NT2/D1 (cell line): ENCODE measurements at regions not wholly inside any gene's neighbourhood (a gene's known extent, or its start where the extent isn't known, plus 50 kb on each side); places are given as distances from the start of the nearest gene placed in this dataset.
"Not testable (repeated sequence)": the region's sequence is repeated elsewhere in the genome, so short reads cannot be mapped to it uniquely, and the experiment has no call there.

Experiments used
- DNase-seq: peaks from one replicate; pipeline ENCODE4 v3.0.0-alpha.2; 2011; ENCODE audit warnings: low read depth, low spot score
- H3K27me3 ChIP-seq: 2 replicates; pipeline ENCODE4 v1.6.0; 2011; ENCODE audit warnings: mild to moderate bottlenecking; ENCODE audit not compliant: insufficient read length, insufficient read depth
- H3K36me3 ChIP-seq: 2 replicates; pipeline ENCODE4 v1.6.1; 2011; ENCODE audit warnings: mild to moderate bottlenecking, low read length, mixed read lengths; ENCODE audit not compliant: insufficient read depth, insufficient read length
- H3K4me1 ChIP-seq: 2 replicates; pipeline ENCODE4 v1.5.1; 2011; ENCODE audit not compliant: insufficient read depth, insufficient read length
- H3K4me3 ChIP-seq: 2 replicates; pipeline ENCODE4 v1.5.1; 2011; ENCODE audit warnings: low read depth; ENCODE audit not compliant: insufficient read length
- H3K9ac ChIP-seq: 2 replicates; pipeline ENCODE4 v1.6.0; 2011; ENCODE audit warnings: low read depth; ENCODE audit not compliant: insufficient read length
- H3K9me3 ChIP-seq: 2 replicates; pipeline ENCODE4 v1.5.1; 2011; ENCODE audit warnings: mild to moderate bottlenecking, low read length; ENCODE audit not compliant: insufficient read depth
- SUZ12 ChIP-seq: IDR thresholded peaks from 2 replicates; pipeline ENCODE4 v1.6.1; 2011; ENCODE audit not compliant: insufficient read length, insufficient read depth; ENCODE audit errors: extremely low read depth
- YY1 ChIP-seq: IDR thresholded peaks from 2 replicates; pipeline ENCODE4 v1.6.1; 2011; ENCODE audit not compliant: insufficient read length, insufficient read depth
- ZNF274 ChIP-seq: IDR thresholded peaks from 2 replicates; pipeline ENCODE4 v1.6.1; 2011; ENCODE audit warnings: mild to moderate bottlenecking, low read depth, low read length

DNA sequence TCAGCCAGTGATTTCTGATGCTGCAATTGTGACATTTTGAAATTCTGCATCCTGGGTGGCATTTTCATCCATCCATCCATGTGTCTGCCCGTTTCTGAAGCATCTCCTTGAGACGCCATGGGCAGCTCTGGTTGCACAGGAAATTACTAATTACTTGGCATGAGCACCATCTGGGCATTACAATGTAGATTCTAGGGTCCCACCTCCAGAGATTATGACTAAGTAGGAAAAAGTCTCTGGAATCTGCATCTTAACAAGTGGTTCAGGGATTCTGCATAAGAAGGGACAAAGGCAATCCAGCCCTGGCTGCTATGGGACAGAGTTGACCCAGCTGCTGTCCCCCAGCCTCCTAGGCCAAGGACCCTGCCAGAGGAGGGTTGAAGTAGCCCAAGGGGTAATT is 65.3 kb downstream of the CUZD1 start:
- H3K4me3 ChIP-seq: no peak overlapping the region
- DNase-seq: peak; percentile 27

DNA sequence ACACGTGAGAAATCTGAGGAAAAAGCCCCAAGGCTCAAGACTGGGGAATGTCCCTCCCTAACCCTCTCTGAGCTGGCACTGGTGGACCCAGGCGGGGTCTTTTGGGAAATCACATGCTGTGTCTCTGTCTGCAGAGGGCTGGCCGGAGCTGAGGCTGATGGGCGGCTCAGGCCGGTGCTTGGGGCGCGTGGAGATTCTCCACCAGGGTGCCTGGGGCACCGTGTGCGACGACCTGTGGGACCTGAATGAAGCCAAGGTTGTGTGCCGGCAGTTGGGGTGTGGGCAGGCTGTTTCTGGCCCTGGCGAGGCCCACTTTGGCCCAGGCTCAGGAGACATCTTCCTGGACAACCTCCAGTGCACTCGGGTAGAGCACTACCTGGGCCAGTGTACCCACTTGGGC is 65.7 kb downstream of the CUZD1 start:
- H3K27me3 ChIP-seq: no peaks in the 10 kb centered on the region
- H3K9me3 ChIP-seq: peaks cover 7% of the 10 kb centered on the region; the same call in 1 of the 2 replicates
- peaks cover 2% of the 10 kb centered on the region for H3K4me1 ChIP-seq
- no peak overlapping the region for H3K4me3 ChIP-seq
- TF ChIP-seq SUZ12 (no peak), YY1 (no peak), ZNF274 (no peak)
- H3K9ac ChIP-seq: no peak overlapping the region
- DNase-seq: no peak
- H3K36me3 ChIP-seq: no peaks in the 10 kb centered on the region

More for the DNA sequence above, 65.3 kb downstream of the CUZD1 start:
- Histone ChIP-seq H3K9me3 (peaks cover 7% of the 10 kb centered on the region; the same call in 1 of the 2 replicates), H3K4me1 (peaks cover 2% of the 10 kb centered on the region), H3K27me3 (no peaks in the 10 kb centered on the region), H3K9ac (no peak overlapping the region), H3K36me3 (no peaks in the 10 kb centered on the region)
- TF ChIP-seq SUZ12 (no peak), ZNF274 (no peak), YY1 (no peak)

DNA sequence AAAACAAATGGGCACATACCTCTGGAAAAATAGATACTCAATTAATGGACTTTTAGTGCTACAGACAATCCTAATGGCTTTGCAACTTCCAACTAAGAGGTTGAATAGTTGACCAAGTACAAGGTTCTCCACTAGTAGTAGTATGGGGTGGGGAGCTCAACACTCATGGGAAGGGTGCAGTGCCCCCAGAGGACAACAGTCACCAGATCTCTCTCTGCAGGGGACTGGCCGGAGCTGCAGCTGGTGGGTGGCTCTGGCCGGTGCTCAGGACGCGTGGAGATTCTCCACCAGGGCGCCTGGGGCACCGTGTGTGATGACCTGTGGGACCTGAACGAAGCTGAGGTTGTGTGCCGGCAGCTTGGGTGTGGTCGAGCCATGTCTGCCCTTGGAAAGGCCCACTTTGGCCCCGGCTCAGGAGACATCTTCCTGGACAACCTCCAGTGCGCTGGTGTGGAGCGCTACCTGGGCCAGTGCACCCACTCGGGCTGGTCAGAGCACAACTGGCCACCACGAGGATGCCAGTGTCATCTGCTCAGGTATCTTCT is 68.1 kb downstream of the CUZD1 start:
- no peaks in the 10 kb centered on the region for H3K36me3 ChIP-seq
- H3K9me3 ChIP-seq: peaks cover 7% of the 10 kb centered on the region; the same call in 1 of the 2 replicates
- no peak for DNase-seq
- peaks cover 2% of the 10 kb centered on the region for H3K4me1 ChIP-seq
- no peaks in the 10 kb centered on the region for H3K27me3 ChIP-seq
- TF ChIP-seq YY1: no peak
- TF ChIP-seq SUZ12: no peak
- no peak for TF ChIP-seq ZNF274
- no peak overlapping the region for H3K4me3 ChIP-seq
- no peak overlapping the region for H3K9ac ChIP-seq

DNA sequence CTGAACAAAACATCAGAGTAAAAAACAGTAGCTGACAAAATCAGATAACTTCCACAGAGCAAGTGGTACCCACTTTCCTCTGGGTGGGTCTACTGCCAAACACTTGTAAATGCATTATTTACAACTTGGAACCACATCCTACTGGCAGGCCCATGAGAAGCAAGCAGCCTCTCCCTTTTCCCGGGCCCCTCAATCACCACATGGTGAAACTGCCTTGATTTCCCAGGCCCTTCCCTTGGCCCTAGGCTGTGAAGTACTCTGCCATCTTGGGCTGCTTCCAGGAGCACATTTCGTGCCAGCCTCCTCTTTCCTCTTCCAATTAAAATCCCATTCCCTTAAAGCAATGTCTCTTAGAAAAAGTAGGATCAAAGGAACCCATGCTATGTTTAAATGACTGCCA is 71.4 kb downstream of the CUZD1 start:
- H3K27me3 ChIP-seq: no peaks in the 10 kb centered on the region
- H3K4me1 ChIP-seq: no peaks in the 10 kb centered on the region
- no peak overlapping the region for H3K4me3 ChIP-seq
- no peak for DNase-seq
- no peak for TF ChIP-seq SUZ12
- TF ChIP-seq YY1: no peak
- no peak for TF ChIP-seq ZNF274
- H3K36me3 ChIP-seq: no peaks in the 10 kb centered on the region
- no peak overlapping the region for H3K9ac ChIP-seq
- H3K9me3 ChIP-seq: no peaks in the 10 kb centered on the region

DNA sequence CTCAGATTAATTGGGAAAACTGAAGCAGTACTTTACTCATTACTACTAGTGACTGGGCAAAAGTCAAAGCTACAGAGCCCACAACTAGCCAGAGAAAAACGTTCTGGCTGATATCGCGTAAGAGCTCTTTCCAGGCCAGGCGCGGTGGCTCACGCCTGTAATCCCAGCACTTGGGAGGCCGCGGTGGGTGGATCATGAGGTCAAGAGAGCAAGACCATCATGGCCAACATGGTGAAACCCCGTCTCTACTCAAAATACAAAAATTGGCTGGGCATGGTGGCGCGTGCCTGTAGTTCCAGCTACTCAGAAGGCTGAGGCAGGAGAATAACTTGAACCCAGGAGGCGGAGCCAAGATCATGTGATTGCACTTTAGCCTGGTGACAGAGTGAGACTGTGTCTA is 71.8 kb upstream of the C10orf120 start:
- not testable (repeated sequence) for H3K9me3 ChIP-seq, H3K4me1 ChIP-seq, DNase-seq

DNA sequence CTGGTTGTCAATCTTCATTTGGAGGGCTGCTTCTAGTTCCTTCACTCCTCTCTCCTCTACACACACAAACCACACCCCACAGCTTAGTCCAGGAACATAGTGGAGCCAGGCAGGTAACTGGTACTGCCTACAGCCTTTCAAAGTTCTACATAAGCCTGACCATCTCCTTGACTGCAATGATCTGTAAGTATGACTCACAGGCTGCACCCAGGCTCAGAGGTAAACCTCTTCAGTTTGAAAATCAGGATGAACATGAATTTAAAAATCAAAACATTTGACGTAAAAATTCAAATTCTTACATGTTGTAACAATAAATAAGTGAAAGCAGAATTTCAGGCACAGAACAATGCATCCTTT is 68.7 kb upstream of the C10orf120 start:
- no peak for TF ChIP-seq SUZ12
- no peak for TF ChIP-seq ZNF274
- no peak for TF ChIP-seq YY1
- no peak for DNase-seq
- Histone ChIP-seq H3K9ac (no peak overlapping the region), H3K4me3 (no peak overlapping the region), H3K9me3 (0 out of 2 replicates have a peak, but pooled peaks cover 1% of the 10 kb centered on the region), H3K27me3 (no peaks in the 10 kb centered on the region), H3K4me1 (no peaks in the 10 kb centered on the region), H3K36me3 (no peaks in the 10 kb centered on the region)

More for the DNA sequence above, 71.8 kb upstream of the C10orf120 start:
- not testable (repeated sequence) for H3K4me3 ChIP-seq, H3K36me3 ChIP-seq, H3K27me3 ChIP-seq, H3K9ac ChIP-seq

DNA sequence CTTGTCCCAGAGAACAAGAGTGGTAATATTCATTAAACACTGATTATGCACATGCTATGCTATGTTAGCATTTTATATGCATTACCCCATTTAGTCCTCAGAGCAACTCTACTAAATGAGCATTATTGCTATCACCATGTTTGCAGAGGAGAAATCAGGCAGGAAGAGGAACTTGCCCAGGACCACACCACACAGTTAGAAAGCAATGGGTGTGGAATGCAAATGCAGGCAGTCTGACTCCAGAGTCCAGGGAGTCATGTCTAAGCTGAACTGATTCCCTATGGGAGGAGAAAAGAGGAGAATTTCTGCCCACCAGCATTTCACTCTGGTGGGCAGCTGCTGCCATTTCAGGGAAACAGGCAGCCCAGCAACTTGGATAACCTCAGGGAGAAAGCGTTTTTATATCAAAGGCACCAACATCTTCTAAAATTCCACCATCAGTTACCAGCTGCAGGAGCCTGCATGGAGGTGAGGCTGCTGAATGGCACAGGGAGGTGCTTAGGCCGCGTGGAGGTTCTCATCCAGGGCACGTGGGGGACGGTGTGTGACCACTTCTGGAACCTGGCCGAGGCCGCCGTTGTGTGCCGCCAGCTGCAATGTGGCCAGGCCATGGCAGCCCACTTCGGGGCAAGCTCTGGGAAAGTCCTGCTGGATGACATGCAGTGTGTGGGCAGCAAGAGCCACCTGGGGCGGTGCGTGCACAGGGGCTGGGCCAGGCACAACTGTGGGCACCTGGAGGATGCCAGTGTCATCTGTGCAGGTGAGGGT is 68.2 kb upstream of the C10orf120 start:
- H3K9me3 ChIP-seq: peaks cover 6% of the 10 kb centered on the region; the same call in 1 of the 2 replicates
- no peak for DNase-seq

More for the DNA sequence above, 68.2 kb upstream of the C10orf120 start:
- TF ChIP-seq SUZ12 (no peak), ZNF274 (no peak), YY1 (no peak)
- Histone ChIP-seq H3K36me3 (no peaks in the 10 kb centered on the region), H3K4me3 (no peak overlapping the region), H3K27me3 (no peaks in the 10 kb centered on the region), H3K4me1 (no peaks in the 10 kb centered on the region), H3K9ac (no peak overlapping the region)
